ENCODE measurements at regions not wholly inside any gene's neighbourhood (a gene's known extent, or its start where the extent isn't known, plus 50 kb on each side); places are given as distances from the start of the nearest gene placed in this dataset.
"Not testable (repeated sequence)": the region's sequence is repeated elsewhere in the genome, so short reads cannot be mapped to it uniquely, and the experiment has no call there.

DNA sequence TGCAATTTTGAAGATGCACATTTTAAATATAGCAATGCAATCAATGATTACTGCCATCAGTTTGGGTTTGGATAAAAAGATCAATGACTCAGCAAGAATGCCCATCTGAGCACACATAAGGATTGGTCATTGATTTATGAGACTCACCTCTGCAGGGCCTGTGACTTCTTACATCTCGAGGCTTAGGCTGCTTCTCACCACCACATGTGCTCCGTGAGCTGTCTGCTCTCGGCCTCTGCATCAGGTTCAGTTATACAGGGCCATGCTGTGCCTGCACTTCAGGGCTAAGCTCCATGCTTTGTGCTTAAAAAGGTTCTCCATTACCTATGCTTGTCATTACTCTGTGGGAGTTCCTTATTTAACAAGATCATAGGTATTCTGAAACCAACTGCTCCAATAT, 887.5 kb downstream of the DIPK2A start:
- DNase-seq, result no peak

DNA sequence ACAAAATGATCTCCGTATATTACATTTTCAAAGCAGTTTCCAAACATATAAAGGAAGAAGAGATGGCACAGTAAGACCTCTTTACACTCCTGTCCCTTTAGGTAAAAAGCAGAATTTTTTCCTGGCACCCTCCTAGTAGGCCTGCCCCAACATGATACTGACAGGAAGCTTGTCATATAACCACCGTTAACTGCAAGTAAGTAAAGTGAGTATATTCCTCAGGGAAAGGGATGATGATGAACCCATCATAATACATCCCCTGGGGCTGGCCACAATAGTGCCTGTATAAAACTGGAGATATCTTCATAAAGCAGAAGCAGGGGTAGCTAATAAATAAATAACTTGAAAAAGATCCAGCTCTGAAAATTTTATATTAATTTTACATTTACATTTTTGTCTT, 893.0 kb downstream of the DIPK2A start:
- DNase-seq, result no peak

GRCh38 chr3:144865948-144866347, 894.3 kb downstream of the DIPK2A start:
- DNase-seq, result no peak

DNA sequence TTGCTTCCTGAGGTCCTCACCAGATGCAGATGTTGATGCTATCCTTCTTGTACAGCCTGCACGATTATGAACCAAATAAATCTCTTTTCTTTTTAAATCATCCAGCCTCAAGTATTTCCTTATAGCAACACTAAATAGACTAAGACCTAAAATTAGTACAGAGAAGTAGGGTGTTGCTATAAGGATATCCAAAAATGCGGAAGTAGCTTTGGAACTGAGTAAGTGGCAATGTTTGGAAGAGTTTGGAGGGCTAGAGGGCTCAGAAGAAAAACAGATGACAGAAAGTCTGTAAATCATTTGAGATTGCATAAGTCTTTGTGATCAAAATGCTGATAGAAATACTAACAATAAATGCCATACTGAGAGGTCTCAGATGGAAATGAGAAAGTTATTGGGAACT, 894.9 kb downstream of the DIPK2A start:
- DNase-seq, result no peak

- DNase-seq, result no peak
These were observed 896.9 kb downstream of the DIPK2A start for GRCh38 chr3:144868506-144868905.

DNA sequence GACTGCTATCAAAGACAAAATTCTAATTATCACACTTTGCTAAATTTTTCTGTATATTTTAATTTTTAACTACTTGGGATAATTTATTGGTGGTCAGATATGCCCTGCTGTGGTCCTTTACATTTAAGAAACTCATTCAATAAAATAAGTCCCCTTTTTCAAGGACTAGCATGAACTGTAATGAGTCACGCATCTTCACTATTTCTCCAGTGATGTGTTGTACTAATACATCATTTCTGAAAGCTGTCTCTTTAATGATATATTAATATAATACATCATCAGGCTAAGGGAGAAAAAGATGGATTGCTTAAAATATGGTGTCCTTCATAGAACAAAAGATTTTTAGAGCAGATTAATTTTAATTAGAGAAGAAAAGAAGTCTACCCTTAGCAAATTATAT, 901.4 kb downstream of the DIPK2A start:
- DNase-seq, result no peak

GRCh38 chr3:144875211-144875610, 903.6 kb downstream of the DIPK2A start:
- DNase-seq, result no peak

DNA sequence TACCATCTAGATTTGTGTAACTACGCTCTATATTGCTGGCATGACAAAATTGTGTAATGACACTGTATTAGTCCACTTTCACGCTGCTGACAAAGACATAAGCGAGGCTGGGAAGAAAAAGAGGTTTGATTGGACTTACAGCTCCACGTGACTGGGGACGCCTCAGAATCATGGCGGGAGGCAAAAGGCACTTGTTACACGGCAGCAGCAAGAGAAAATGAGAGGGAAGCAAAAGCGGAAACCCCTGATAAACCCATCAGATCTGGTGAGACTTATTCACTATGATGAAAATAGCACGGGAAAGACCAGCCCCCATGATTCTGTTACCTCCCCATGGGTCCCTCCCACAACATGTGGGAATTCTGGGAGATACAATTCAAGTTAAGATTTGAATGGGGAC, 905.7 kb downstream of the DIPK2A start:
- DNase-seq, result no peak

GRCh38 chr3:144879701-144880100, 908.1 kb downstream of the DIPK2A start:
- no peak for DNase-seq

- DNase-seq, result no peak
These were observed 922.4 kb downstream of the DIPK2A start for GRCh38 chr3:144893980-144894379.

- DNase-seq, result no peak
These were observed 923.0 kb downstream of the DIPK2A start for GRCh38 chr3:144894576-144894975.

DNA sequence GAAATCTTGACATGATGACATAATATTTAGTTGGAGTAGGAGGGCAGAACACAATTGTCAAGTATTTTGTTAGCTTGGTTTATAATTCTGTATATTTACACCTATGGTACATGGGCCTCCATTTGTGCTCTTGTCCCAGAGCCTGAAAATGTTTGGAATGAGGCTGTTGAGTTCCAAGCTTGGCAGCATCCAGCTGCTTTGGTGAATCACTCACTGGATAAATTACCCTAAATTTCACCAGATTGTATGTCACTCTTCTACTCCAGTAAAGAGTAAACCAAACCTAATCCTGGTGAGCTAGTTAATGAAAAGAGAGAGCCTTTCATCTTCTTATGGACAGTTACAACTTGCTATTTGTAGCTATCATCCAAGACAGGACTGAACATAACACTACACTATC, 928.7 kb downstream of the DIPK2A start:
- DNase-seq, result no peak

DNA sequence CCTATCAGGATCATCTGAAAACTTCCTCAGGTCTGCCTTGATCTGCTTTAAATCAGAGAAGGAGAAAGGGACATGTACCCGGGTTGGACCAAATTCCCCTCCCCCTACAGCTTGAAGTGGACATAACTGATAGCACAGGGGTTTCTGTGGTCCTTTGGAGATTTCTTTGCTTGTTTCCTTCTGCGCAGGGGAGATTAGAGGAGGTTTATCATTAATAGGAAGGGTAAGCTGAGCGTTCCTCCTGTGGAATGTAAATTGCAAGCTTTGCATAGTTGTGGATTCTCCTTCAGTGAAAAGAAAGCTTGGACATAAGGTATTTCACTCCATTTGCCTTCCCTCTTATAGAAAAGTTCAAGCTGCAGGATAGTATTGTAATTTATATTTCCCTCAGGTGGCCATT, 936.0 kb downstream of the DIPK2A start:
- DNase-seq, result not testable (repeated sequence)

DNA sequence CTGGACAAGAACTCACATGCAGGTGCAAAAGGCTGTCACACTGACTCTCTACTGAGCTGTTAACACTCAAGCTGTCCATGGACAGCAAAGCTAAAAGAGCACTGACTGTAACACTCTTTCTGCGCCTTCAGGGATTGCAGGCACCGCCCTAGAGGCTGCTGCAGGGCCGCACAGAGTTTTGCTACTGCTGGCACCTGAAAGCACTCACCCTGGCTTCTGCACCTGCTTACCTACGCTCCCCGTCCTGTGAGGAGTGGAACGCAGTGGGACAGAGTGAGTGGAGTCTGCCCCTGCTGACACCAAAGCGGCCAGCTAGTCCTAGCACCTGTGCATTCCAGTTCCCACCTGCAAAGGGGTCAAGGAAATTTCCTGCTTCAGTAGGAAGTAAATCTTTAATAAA, 941.3 kb downstream of the DIPK2A start:
- no peak for DNase-seq

DNA sequence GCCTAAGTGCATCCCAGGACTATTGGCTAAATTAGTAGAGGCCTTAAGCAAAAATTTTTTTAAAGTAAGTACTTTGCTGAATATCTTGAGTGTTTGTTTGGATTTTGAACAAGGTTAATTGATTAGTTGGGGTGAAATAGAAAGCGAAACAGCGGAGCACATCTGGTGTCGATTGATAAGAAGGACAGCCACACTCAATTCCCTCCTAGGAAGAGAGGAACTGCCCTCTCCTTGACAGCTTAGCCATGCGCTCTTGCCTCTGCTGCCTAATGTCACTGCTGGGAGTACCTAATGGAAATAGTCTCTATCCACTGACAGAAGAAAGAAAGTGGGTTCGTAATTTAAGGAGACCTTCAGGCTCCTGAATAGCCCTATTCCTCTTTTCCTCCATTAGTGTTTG, 943.6 kb downstream of the DIPK2A start:
- no peak for DNase-seq

DNA sequence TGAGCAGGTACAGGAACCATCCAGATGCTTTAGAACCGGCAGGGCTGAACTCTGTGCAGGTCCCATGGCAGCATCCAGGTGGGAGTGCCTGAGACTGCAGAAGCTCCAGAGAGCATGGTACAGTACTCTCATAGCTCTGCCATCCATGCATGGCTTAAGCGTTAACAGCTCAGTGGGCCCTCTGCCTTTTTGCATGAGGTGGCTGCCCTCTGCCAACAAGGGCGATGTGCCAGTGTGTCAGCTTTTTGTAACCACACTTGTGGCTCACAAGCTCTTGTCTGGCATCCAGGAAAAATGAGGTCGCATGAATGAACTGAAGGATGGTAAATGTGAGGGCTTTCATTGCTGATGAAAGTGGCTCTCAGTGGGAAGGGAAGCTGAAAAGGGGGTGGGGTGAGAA, 950.1 kb downstream of the DIPK2A start:
- no peak for DNase-seq

DNA sequence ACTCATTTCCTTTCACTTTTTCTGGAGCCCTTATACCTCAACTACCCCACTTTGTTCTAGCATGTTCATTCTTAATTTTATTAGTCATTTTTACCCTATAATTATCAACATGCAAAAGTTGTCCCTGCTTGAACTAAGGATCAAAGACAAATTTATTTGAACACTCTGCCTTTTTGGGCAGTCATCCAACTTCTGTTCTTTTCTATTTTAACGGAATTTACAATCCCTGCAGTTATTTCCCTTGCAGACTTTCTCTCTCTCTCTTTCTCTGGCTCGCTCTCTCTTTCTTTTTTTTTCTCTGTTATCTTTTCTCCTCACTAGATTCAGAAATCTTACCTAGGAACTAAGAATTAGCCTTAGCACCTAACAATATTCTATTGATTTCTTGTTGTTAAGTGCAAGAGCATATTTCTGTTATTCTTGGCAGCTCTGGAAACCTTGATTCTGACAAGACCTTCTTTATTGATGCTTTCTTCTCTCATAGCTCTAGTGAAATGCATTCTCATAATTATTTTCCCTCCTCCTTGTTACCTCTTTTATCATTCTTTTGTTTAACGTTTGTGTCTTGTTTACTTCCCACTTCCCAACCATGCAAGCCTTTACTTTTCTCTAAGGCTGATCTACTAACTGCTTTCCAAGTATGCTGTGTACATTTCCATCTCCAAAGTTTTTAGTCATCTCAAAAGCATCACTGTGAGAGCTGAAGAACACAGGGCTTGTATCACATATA, 951.6 kb downstream of the DIPK2A start:
- no peak for DNase-seq

DNA sequence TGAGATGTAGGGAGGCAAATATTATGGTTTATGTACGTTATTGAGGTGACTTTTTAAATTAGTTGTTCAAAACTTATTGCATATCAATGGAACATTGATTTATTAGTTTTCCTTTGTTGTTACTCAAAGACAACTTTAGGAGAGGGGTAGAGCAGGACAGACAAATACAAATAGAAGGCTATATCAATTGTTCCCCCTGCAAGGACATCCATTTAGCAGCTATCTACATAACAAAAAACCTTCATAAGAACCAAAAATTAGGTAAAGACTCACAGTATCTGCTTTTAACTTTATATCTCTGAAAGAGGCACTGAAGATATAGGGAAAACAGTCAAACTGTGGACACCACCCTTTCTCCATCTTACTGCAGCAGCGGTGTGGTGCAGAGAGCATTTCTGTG, 958.8 kb downstream of the DIPK2A start:
- no peak for DNase-seq

- DNase-seq, result no peak
These were observed 960.0 kb downstream of the DIPK2A start for GRCh38 chr3:144931590-144931989.

DNA sequence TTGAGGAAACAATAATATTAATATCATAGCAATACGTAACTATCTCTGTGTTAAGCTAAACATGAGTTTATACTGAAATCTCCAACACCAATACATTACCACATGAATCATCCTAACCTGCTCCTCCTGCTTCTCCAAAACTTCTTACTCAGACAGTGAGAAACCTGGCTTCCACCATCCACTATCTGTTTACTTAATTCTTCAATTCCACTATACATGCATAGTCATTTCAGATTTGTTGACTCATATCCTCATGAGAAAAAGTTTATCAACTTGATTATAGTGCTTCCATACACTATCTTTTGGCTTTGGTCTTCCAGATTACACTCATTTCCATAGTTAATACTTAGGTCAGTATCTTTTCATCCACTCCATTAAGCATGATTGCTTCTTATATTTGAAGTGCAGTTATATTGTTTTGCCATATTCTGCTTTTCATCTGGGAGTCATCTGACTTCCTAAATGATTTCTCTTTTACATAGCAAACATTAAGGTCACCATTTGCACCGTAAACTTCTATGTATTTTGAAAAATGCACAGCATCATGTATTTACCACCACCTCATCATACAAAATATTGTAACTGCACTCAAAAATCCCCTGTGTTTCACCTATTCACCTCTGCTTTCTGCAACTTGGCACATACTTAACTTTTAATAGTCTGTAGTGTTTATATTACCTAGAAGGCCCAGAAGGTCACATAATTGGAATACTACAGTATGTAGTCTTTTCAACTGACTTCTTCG, 970.6 kb downstream of the DIPK2A start:
- DNase-seq, result no peak

DNA sequence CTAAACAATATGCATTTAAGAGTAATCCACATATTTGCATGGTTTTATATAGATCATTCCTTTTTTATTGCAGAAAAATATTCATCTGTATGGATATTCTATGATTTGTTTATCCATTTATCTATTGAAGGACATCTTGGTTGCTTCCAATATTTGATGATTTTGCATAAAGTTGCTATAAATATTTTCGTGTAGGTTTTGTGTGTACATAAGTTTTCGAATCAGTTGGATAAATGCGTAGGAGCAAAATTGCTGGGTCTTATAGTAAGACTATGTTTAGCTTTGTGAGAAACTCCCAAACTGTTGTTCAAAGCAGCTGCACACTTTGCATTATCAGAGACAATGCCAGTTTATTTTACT, 971.2 kb downstream of the DIPK2A start:
- DNase-seq, result no peak

GRCh38 chr3:144947895-144948294, 976.3 kb downstream of the DIPK2A start:
- no peak for DNase-seq

GRCh38 chr3:144948711-144949110, 977.1 kb downstream of the DIPK2A start:
- no peak for DNase-seq

- DNase-seq, result no peak
These were observed 982.3 kb downstream of the DIPK2A start for GRCh38 chr3:144953959-144954358.
